ENCODE measurements at regions not wholly inside any gene's neighbourhood (a gene's known extent, or its start where the extent isn't known, plus 50 kb on each side); places are given as distances from the start of the nearest gene placed in this dataset.

GRCh38 chr2:67516899-67517530, 119.9 kb downstream of the ETAA1 start:
- TF ChIP-seq CTCF (conservative IDR thresholded peaks at IDR 0.05; ENCODE audit: low read length) = no peak
- TF ChIP-seq EZH2phosphoT487 (IDR thresholded peaks at IDR 0.05; ENCODE audit: borderline replicate concordance) = no peak
- Histone ChIP-seq H3K79me2 (ENCODE audit: insufficient read depth, low read length) (no peaks in the 10 kb centered on the region), H3K4me3 (ENCODE audit: low read length, poor library complexity, severe bottlenecking) (no peak overlapping the region), H3K9ac (ENCODE audit: low read depth, low read length, poor library complexity, severe bottlenecking) (no peak overlapping the region), H3K27me3 (ENCODE audit: insufficient read depth, low read length, poor library complexity, severe bottlenecking) (no peaks in the 10 kb centered on the region), H3K36me3 (ENCODE audit: insufficient read depth, low read length) (no peaks in the 10 kb centered on the region), H3K4me2 (ENCODE audit: low read depth, low read length, poor library complexity, severe bottlenecking) (no peak overlapping the region), H3F3A (ENCODE audit: low read depth) (no peaks in the 10 kb centered on the region), H3K9me2 (replicated peaks; ENCODE audit: low read depth, low read length) (no peaks in the 10 kb centered on the region), H3K9me3 (ENCODE audit: insufficient read depth, low read depth, low read length) (no peaks in the 10 kb centered on the region), H3K4me1 (ENCODE audit: insufficient read depth, low read length, poor library complexity, severe bottlenecking) (no peaks in the 10 kb centered on the region), H2AFZ (ENCODE audit: low read length) (no peak overlapping the region), H4K20me1 (ENCODE audit: insufficient read depth, low read length, poor library complexity, severe bottlenecking) (no peaks in the 10 kb centered on the region)

GRCh38 chr2:67522148-67522547, 125.0 kb downstream of the ETAA1 start:
- Histone ChIP-seq H4K20me1 (ENCODE audit: insufficient read depth, low read length, poor library complexity, severe bottlenecking) (no peaks in the 10 kb centered on the region), H3F3A (ENCODE audit: low read depth) (no peaks in the 10 kb centered on the region), H3K4me3 (ENCODE audit: low read length, poor library complexity, severe bottlenecking) (no peak overlapping the region), H3K36me3 (ENCODE audit: insufficient read depth, low read length) (no peaks in the 10 kb centered on the region), H3K79me2 (ENCODE audit: insufficient read depth, low read length) (no peaks in the 10 kb centered on the region), H3K4me2 (ENCODE audit: low read depth, low read length, poor library complexity, severe bottlenecking) (no peak overlapping the region), H2AFZ (ENCODE audit: low read length) (no peak overlapping the region), H3K9me2 (replicated peaks; ENCODE audit: low read depth, low read length) (no peaks in the 10 kb centered on the region), H3K9me3 (ENCODE audit: insufficient read depth, low read depth, low read length) (no peaks in the 10 kb centered on the region), H3K27me3 (ENCODE audit: insufficient read depth, low read length, poor library complexity, severe bottlenecking) (no peaks in the 10 kb centered on the region), H3K9ac (ENCODE audit: low read depth, low read length, poor library complexity, severe bottlenecking) (no peak overlapping the region), H3K4me1 (ENCODE audit: insufficient read depth, low read length, poor library complexity, severe bottlenecking) (no peaks in the 10 kb centered on the region)
- no peak for TF ChIP-seq EZH2phosphoT487 (IDR thresholded peaks at IDR 0.05; ENCODE audit: borderline replicate concordance)
- TF ChIP-seq CTCF (conservative IDR thresholded peaks at IDR 0.05; ENCODE audit: low read length) = no peak

GRCh38 chr2:67524213-67524612, 127.1 kb downstream of the ETAA1 start:
- H3K27me3 ChIP-seq (ENCODE audit: insufficient read depth, low read length, poor library complexity, severe bottlenecking) = no peaks in the 10 kb centered on the region
- H3K79me2 ChIP-seq (ENCODE audit: insufficient read depth, low read length) = no peaks in the 10 kb centered on the region
- H3K9me2 ChIP-seq (replicated peaks; ENCODE audit: low read depth, low read length) = no peaks in the 10 kb centered on the region
- no peaks in the 10 kb centered on the region for H3F3A ChIP-seq (ENCODE audit: low read depth)
- H3K9ac ChIP-seq (ENCODE audit: low read depth, low read length, poor library complexity, severe bottlenecking) = no peak overlapping the region
- H3K36me3 ChIP-seq (ENCODE audit: insufficient read depth, low read length) = no peaks in the 10 kb centered on the region
- TF ChIP-seq CTCF (conservative IDR thresholded peaks at IDR 0.05; ENCODE audit: low read length) (no peak), EZH2phosphoT487 (IDR thresholded peaks at IDR 0.05; ENCODE audit: borderline replicate concordance) (no peak)
- no peaks in the 10 kb centered on the region for H3K9me3 ChIP-seq (ENCODE audit: insufficient read depth, low read depth, low read length)
- no peak overlapping the region for H2AFZ ChIP-seq (ENCODE audit: low read length)
- no peaks in the 10 kb centered on the region for H4K20me1 ChIP-seq (ENCODE audit: insufficient read depth, low read length, poor library complexity, severe bottlenecking)
- no peak overlapping the region for H3K4me2 ChIP-seq (ENCODE audit: low read depth, low read length, poor library complexity, severe bottlenecking)
- H3K4me1 ChIP-seq (ENCODE audit: insufficient read depth, low read length, poor library complexity, severe bottlenecking) = no peaks in the 10 kb centered on the region
- no peak overlapping the region for H3K4me3 ChIP-seq (ENCODE audit: low read length, poor library complexity, severe bottlenecking)
